ENCODE measurements at regions not wholly inside any gene's neighbourhood (a gene's known extent, or its start where the extent isn't known, plus 50 kb on each side); places are given as distances from the start of the nearest gene placed in this dataset.
"Not testable (repeated sequence)": the region's sequence is repeated elsewhere in the genome, so short reads cannot be mapped to it uniquely, and the experiment has no call there.

GRCh38 chr17:45601013-45601412 is 110.5 kb upstream of the PLEKHM1 start:
- H3K9me3 ChIP-seq (replicated peaks in 1 of 2; ENCODE audit: control insufficient read depth in 2 of 2, insufficient read depth in 1 of 2, low read depth in 1 of 2, low read length in 2 of 2); DNase-seq (ENCODE audit: low spot score); H3K14ac ChIP-seq (ENCODE audit: low read length); H3K23ac ChIP-seq (ENCODE audit: low read depth, low read length, poor library complexity); H3K9ac ChIP-seq (ENCODE audit: low read depth, low read length, poor library complexity); H3K27ac ChIP-seq (replicated peaks; ENCODE audit: low read length); H3K4me3 ChIP-seq (ENCODE audit: low read length in 2 of 2); H2BK5ac ChIP-seq (ENCODE audit: low read length); H4K8ac ChIP-seq (ENCODE audit: low read depth, low read length); H2BK12ac ChIP-seq (ENCODE audit: low read length); H2BK15ac ChIP-seq (ENCODE audit: low read length); H2BK120ac ChIP-seq (ENCODE audit: low read depth, low read length); H2AFZ ChIP-seq (ENCODE audit: low read length); H3K4ac ChIP-seq (ENCODE audit: low read length); H2AK5ac ChIP-seq (ENCODE audit: low read depth, low read length); H3K4me1 ChIP-seq (ENCODE audit: control insufficient read depth in 2 of 2, insufficient read depth in 1 of 2, low read depth in 1 of 2, low read length in 2 of 2); H3K18ac ChIP-seq (ENCODE audit: low read length); H3K4me2 ChIP-seq (ENCODE audit: insufficient read depth, low read length, poor library complexity, severe bottlenecking); H3K27me3 ChIP-seq (ENCODE audit: control insufficient read depth in 3 of 3, insufficient read depth in 3 of 3, low read depth in 1 of 3, low read length in 3 of 3); H4K91ac ChIP-seq (ENCODE audit: low read depth, low read length, poor library complexity); H3K79me1 ChIP-seq (ENCODE audit: low read depth, low read length); H3K36me3 ChIP-seq (replicated peaks in 1 of 2; ENCODE audit: control insufficient read depth in 2 of 2, insufficient read depth in 2 of 2, low read length in 2 of 2): not testable (repeated sequence)
- WGBS, 2 donors (ENCODE audit: extremely low coverage in 2 of 2, insufficient read length in 2 of 2, insufficient replicate concordance in 1 of 2): no CpG with 5 or more reads among the region's 18 CpGs

- H3K4ac ChIP-seq (ENCODE audit: low read length); H3K27me3 ChIP-seq (ENCODE audit: control insufficient read depth in 3 of 3, insufficient read depth in 3 of 3, low read depth in 1 of 3, low read length in 3 of 3); H2BK5ac ChIP-seq (ENCODE audit: low read length); H4K8ac ChIP-seq (ENCODE audit: low read depth, low read length); DNase-seq (ENCODE audit: low spot score); H3K14ac ChIP-seq (ENCODE audit: low read length); H3K23ac ChIP-seq (ENCODE audit: low read depth, low read length, poor library complexity); H2BK12ac ChIP-seq (ENCODE audit: low read length); H2AFZ ChIP-seq (ENCODE audit: low read length); H2BK120ac ChIP-seq (ENCODE audit: low read depth, low read length); H3K9me3 ChIP-seq (replicated peaks in 1 of 2; ENCODE audit: control insufficient read depth in 2 of 2, insufficient read depth in 1 of 2, low read depth in 1 of 2, low read length in 2 of 2); H3K9ac ChIP-seq (ENCODE audit: low read depth, low read length, poor library complexity); H3K36me3 ChIP-seq (replicated peaks in 1 of 2; ENCODE audit: control insufficient read depth in 2 of 2, insufficient read depth in 2 of 2, low read length in 2 of 2); H3K18ac ChIP-seq (ENCODE audit: low read length); H3K79me1 ChIP-seq (ENCODE audit: low read depth, low read length); H3K4me3 ChIP-seq (ENCODE audit: low read length in 2 of 2); H4K91ac ChIP-seq (ENCODE audit: low read depth, low read length, poor library complexity); H2AK5ac ChIP-seq (ENCODE audit: low read depth, low read length); H3K27ac ChIP-seq (replicated peaks; ENCODE audit: low read length); H3K4me1 ChIP-seq (ENCODE audit: control insufficient read depth in 2 of 2, insufficient read depth in 1 of 2, low read depth in 1 of 2, low read length in 2 of 2); H2BK15ac ChIP-seq (ENCODE audit: low read length): not testable (repeated sequence)
- peak overlapping the region; percentile 25 for H3K4me2 ChIP-seq (ENCODE audit: insufficient read depth, low read length, poor library complexity, severe bottlenecking)
- WGBS, 2 donors (ENCODE audit: extremely low coverage in 2 of 2, insufficient read length in 2 of 2, insufficient replicate concordance in 1 of 2): no CpG with 5 or more reads among the region's 63 CpGs
These were observed 111.4 kb upstream of the PLEKHM1 start for GRCh38 chr17:45601605-45602539.

GRCh38 chr17:45605751-45606150 is 115.2 kb upstream of the PLEKHM1 start:
- not testable (repeated sequence) for H3K4ac ChIP-seq (ENCODE audit: low read length); H3K4me2 ChIP-seq (ENCODE audit: insufficient read depth, low read length, poor library complexity, severe bottlenecking); H3K4me1 ChIP-seq (ENCODE audit: control insufficient read depth in 2 of 2, insufficient read depth in 1 of 2, low read depth in 1 of 2, low read length in 2 of 2)

GRCh38 chr17:45619984-45620405 is 129.5 kb upstream of the PLEKHM1 start:
- not testable (repeated sequence) for H3K27ac ChIP-seq (replicated peaks; ENCODE audit: low read length); H2BK15ac ChIP-seq (ENCODE audit: low read length); H3K4ac ChIP-seq (ENCODE audit: low read length); H3K9ac ChIP-seq (ENCODE audit: low read depth, low read length, poor library complexity); H3K4me2 ChIP-seq (ENCODE audit: insufficient read depth, low read length, poor library complexity, severe bottlenecking); H2AK5ac ChIP-seq (ENCODE audit: low read depth, low read length); H3K14ac ChIP-seq (ENCODE audit: low read length); H3K36me3 ChIP-seq (replicated peaks in 1 of 2; ENCODE audit: control insufficient read depth in 2 of 2, insufficient read depth in 2 of 2, low read length in 2 of 2); H3K4me1 ChIP-seq (ENCODE audit: control insufficient read depth in 2 of 2, insufficient read depth in 1 of 2, low read depth in 1 of 2, low read length in 2 of 2); H2BK12ac ChIP-seq (ENCODE audit: low read length); H4K91ac ChIP-seq (ENCODE audit: low read depth, low read length, poor library complexity); H3K27me3 ChIP-seq (ENCODE audit: control insufficient read depth in 3 of 3, insufficient read depth in 3 of 3, low read depth in 1 of 3, low read length in 3 of 3); H3K23ac ChIP-seq (ENCODE audit: low read depth, low read length, poor library complexity); H3K79me1 ChIP-seq (ENCODE audit: low read depth, low read length); H2BK5ac ChIP-seq (ENCODE audit: low read length); H3K9me3 ChIP-seq (replicated peaks in 1 of 2; ENCODE audit: control insufficient read depth in 2 of 2, insufficient read depth in 1 of 2, low read depth in 1 of 2, low read length in 2 of 2); H2BK120ac ChIP-seq (ENCODE audit: low read depth, low read length); H4K8ac ChIP-seq (ENCODE audit: low read depth, low read length); H3K18ac ChIP-seq (ENCODE audit: low read length)
- H3K4me3 ChIP-seq (ENCODE audit: low read length in 2 of 2): peak overlapping the region in 1 of 2 donors; percentile 50
- peak; percentile 15 for DNase-seq (ENCODE audit: low spot score)
- WGBS, 2 donors (ENCODE audit: extremely low coverage in 2 of 2, insufficient read length in 2 of 2, insufficient replicate concordance in 1 of 2): no CpG with 5 or more reads among the region's 16 CpGs
- peak overlapping the region; percentile 61 for H2AFZ ChIP-seq (ENCODE audit: low read length)

More at GRCh38 chr17:45605751-45606150, 115.2 kb upstream of the PLEKHM1 start:
- H3K23ac ChIP-seq (ENCODE audit: low read depth, low read length, poor library complexity); H4K91ac ChIP-seq (ENCODE audit: low read depth, low read length, poor library complexity); H3K9ac ChIP-seq (ENCODE audit: low read depth, low read length, poor library complexity); H3K9me3 ChIP-seq (replicated peaks in 1 of 2; ENCODE audit: control insufficient read depth in 2 of 2, insufficient read depth in 1 of 2, low read depth in 1 of 2, low read length in 2 of 2); H2AFZ ChIP-seq (ENCODE audit: low read length); H2AK5ac ChIP-seq (ENCODE audit: low read depth, low read length); H3K18ac ChIP-seq (ENCODE audit: low read length); H3K27me3 ChIP-seq (ENCODE audit: control insufficient read depth in 3 of 3, insufficient read depth in 3 of 3, low read depth in 1 of 3, low read length in 3 of 3); DNase-seq (ENCODE audit: low spot score); H4K8ac ChIP-seq (ENCODE audit: low read depth, low read length); H3K27ac ChIP-seq (replicated peaks; ENCODE audit: low read length); H2BK5ac ChIP-seq (ENCODE audit: low read length); H3K4me3 ChIP-seq (ENCODE audit: low read length in 2 of 2); H2BK120ac ChIP-seq (ENCODE audit: low read depth, low read length); H2BK12ac ChIP-seq (ENCODE audit: low read length); H3K14ac ChIP-seq (ENCODE audit: low read length); H3K79me1 ChIP-seq (ENCODE audit: low read depth, low read length); H2BK15ac ChIP-seq (ENCODE audit: low read length); H3K36me3 ChIP-seq (replicated peaks in 1 of 2; ENCODE audit: control insufficient read depth in 2 of 2, insufficient read depth in 2 of 2, low read length in 2 of 2): not testable (repeated sequence)
- WGBS, 2 donors (ENCODE audit: extremely low coverage in 2 of 2, insufficient read length in 2 of 2, insufficient replicate concordance in 1 of 2): no CpG with 5 or more reads among the region's 1 CpG
